Parathyroid adenoma (tissue), 2 donors: ENCODE measurements at regions not wholly inside any gene's neighbourhood (a gene's known extent, or its start where the extent isn't known, plus 50 kb on each side); places are given as distances from the start of the nearest gene placed in this dataset.
"Not testable (repeated sequence)": the region's sequence is repeated elsewhere in the genome, so short reads cannot be mapped to it uniquely, and the experiment has no call there.

Experiments used
- H2AFZ ChIP-seq: fragments of 300-600 bp; sonication (generic); one replicate; pipeline ENCODE4 v1.7.0; 2017; ENCODE audit warnings: antibody characterized with exemption, mild to moderate bottlenecking
- H3K27ac ChIP-seq: fragments of 300-600 bp; sonication (generic); one replicate; pipeline ENCODE4 v1.7.0; 2017
- H3K27me3 ChIP-seq: fragments of 300-600 bp; sonication (generic); one replicate; pipeline ENCODE4 v1.7.0; 2017; ENCODE audit warnings: low read length; ENCODE audit not compliant: control insufficient read depth, insufficient read depth
- H3K36me3 ChIP-seq: fragments of 300-600 bp; sonication (generic); one replicate; pipeline ENCODE4 v1.7.0; 2017; ENCODE audit warnings: low read length; ENCODE audit not compliant: control insufficient read depth, insufficient read depth
- H3K4me1 ChIP-seq: fragments of 300-600 bp; sonication (generic); one replicate; pipeline ENCODE4 v1.7.0; 2017; ENCODE audit warnings: control low read depth
- H3K4me2 ChIP-seq: fragments of 300-600 bp; sonication (generic); one replicate; pipeline ENCODE4 v1.7.0; 2017; ENCODE audit warnings: low read length
- H3K4me3 ChIP-seq: fragments of 300-600 bp; sonication (generic); one replicate; pipeline ENCODE4 v1.7.0; 2017; ENCODE audit warnings: low read depth, low read length
- H3K79me2 ChIP-seq: fragments of 300-600 bp; sonication (generic); one replicate; pipeline ENCODE4 v1.7.0; 2017; ENCODE audit warnings: control low read depth
- H3K9ac ChIP-seq: fragments of 300-600 bp; sonication (generic); one replicate; pipeline ENCODE4 v1.7.0; 2017; ENCODE audit warnings: mild to moderate bottlenecking
- H3K9me3 ChIP-seq: fragments of 300-600 bp; sonication (generic); one replicate; pipeline ENCODE4 v1.7.0; 2017; ENCODE audit warnings: low read length; ENCODE audit not compliant: control insufficient read depth
- CTCF ChIP-seq: fragments of 300-600 bp; sonication (generic); IDR thresholded peaks from one replicate; pipeline ENCODE4 v1.7.0; 2017; ENCODE audit warnings: antibody characterized with exemption, mild to moderate bottlenecking
- donor health status: primary hyperparathyroidism.

GRCh38 chr1:163596106-163596505 is 274.4 kb downstream of the NUF2 start:
- not testable (repeated sequence) for H3K4me3 ChIP-seq, H3K4me2 ChIP-seq, H3K27ac ChIP-seq, H3K9me3 ChIP-seq, H3K9ac ChIP-seq, H3K79me2 ChIP-seq, H3K4me1 ChIP-seq, H3K27me3 ChIP-seq, H2AFZ ChIP-seq, H3K36me3 ChIP-seq

GRCh38 chr1:163596541-163597258 is 274.9 kb downstream of the NUF2 start:
- no peaks in the 10 kb centered on the region for H3K36me3 ChIP-seq
- no peak overlapping the region for H3K27ac ChIP-seq

GRCh38 chr1:163604321-163604720 is 282.6 kb downstream of the NUF2 start:
- H3K4me2 ChIP-seq, result no peak overlapping the region
- H3K4me3 ChIP-seq, result no peak overlapping the region
- no peaks in the 10 kb centered on the region for H3K79me2 ChIP-seq
- no peak for TF ChIP-seq CTCF
- no peak overlapping the region for H3K27ac ChIP-seq
- no peak overlapping the region for H3K9ac ChIP-seq
- no peak overlapping the region for H2AFZ ChIP-seq
- H3K27me3 ChIP-seq, result no peaks in the 10 kb centered on the region
- no peaks in the 10 kb centered on the region for H3K36me3 ChIP-seq
- H3K4me1 ChIP-seq, result no peaks in the 10 kb centered on the region
- H3K9me3 ChIP-seq, result no peaks in the 10 kb centered on the region

More at GRCh38 chr1:163596541-163597258, 274.9 kb downstream of the NUF2 start:
- Histone ChIP-seq H3K4me2 (peak overlapping the region; percentile 48), H2AFZ (peak overlapping the region; percentile 33), H3K79me2 (no peaks in the 10 kb centered on the region), H3K4me3 (peak overlapping the region; percentile 37), H3K9me3 (no peaks in the 10 kb centered on the region), H3K27me3 (no peaks in the 10 kb centered on the region), H3K4me1 (peaks cover 3% of the 10 kb centered on the region), H3K9ac (no peak overlapping the region)
- TF ChIP-seq CTCF, result no peak

GRCh38 chr1:163604896-163605295 is 283.1 kb downstream of the NUF2 start:
- Histone ChIP-seq H3K36me3 (no peaks in the 10 kb centered on the region), H2AFZ (no peak overlapping the region), H3K4me2 (no peak overlapping the region), H3K27me3 (no peaks in the 10 kb centered on the region), H3K4me3 (no peak overlapping the region), H3K9me3 (no peaks in the 10 kb centered on the region), H3K79me2 (no peaks in the 10 kb centered on the region), H3K9ac (no peak overlapping the region), H3K4me1 (no peaks in the 10 kb centered on the region), H3K27ac (no peak overlapping the region)
- TF ChIP-seq CTCF, result no peak

- H3K79me2 ChIP-seq, result no peaks in the 10 kb centered on the region
- TF ChIP-seq CTCF, result no peak
- H3K4me1 ChIP-seq, result peaks cover 2% of the 10 kb centered on the region
Observed at GRCh38 chr1:163608979-163609378, 287.2 kb downstream of the NUF2 start.

More at GRCh38 chr1:163608979-163609378, 287.2 kb downstream of the NUF2 start:
- no peak overlapping the region for H2AFZ ChIP-seq
- no peaks in the 10 kb centered on the region for H3K27me3 ChIP-seq
- no peaks in the 10 kb centered on the region for H3K36me3 ChIP-seq
- no peak overlapping the region for H3K4me2 ChIP-seq
- no peaks in the 10 kb centered on the region for H3K9me3 ChIP-seq
- H3K4me3 ChIP-seq, result no peak overlapping the region
- H3K9ac ChIP-seq, result no peak overlapping the region
- H3K27ac ChIP-seq, result no peak overlapping the region
